H1 (cell line): ENCODE measurements at regions not wholly inside any gene's neighbourhood (a gene's known extent, or its start where the extent isn't known, plus 50 kb on each side); places are given as distances from the start of the nearest gene placed in this dataset.

Experiments
- CTCF ChIA-PET: fragments of 300-600 bp; sonication (Branson Sonifier 250); formaldehyde crosslinking; loops from one replicate; lab custom pipeline; 2021; ENCODE audit not compliant: partially characterized antibody; lab: Charles Lee
- POLR2A ChIA-PET: fragments of 300-600 bp; sonication (Branson Sonifier 250); formaldehyde crosslinking; loops from one replicate; lab custom pipeline; 2021; ENCODE audit warnings: inconsistent platforms; ENCODE audit not compliant: partially characterized antibody; lab: Charles Lee
- DNase-seq, 2 experiments: peaks; one replicate each; pipeline versions ENCODE4 v3.0.0 to v3.0.0-alpha.2; 2010 to 2022; ENCODE audit warnings: low spot score in 2 of 2, low read depth in 1 of 2, mixed read lengths in 1 of 2
- FAIRE-seq: peaks from 2 replicates; lab custom pipeline; 2011; peaks lifted over from hg19 to GRCh38; lab: Jason Lieb, UNC
- H2AFZ ChIP-seq: 2 replicates; pipeline ENCODE4 v1.8.1; 2012; ENCODE audit warnings: low read length, inconsistent platforms
- H2AK5ac ChIP-seq: 2 replicates; pipeline ENCODE4 v1.6.1; 2013; ENCODE audit warnings: low read depth, low read length
- H2BK120ac ChIP-seq: replicated peaks from 2 replicates; pipeline ENCODE3; 2013; ENCODE audit warnings: low read depth, low read length, inconsistent platforms
- H2BK12ac ChIP-seq: 2 replicates; pipeline ENCODE4 v1.6.1; 2013; ENCODE audit warnings: low read depth, low read length
- H2BK15ac ChIP-seq: 2 replicates; pipeline ENCODE4 v1.6.1; 2013; ENCODE audit warnings: low read length
- H2BK20ac ChIP-seq: 2 replicates; pipeline ENCODE4 v1.6.1; 2013; ENCODE audit warnings: low read length
- H2BK5ac ChIP-seq: 2 replicates; pipeline ENCODE4 v1.6.1; 2013; ENCODE audit warnings: low read depth, low read length
- H3K14ac ChIP-seq: 2 replicates; pipeline ENCODE4 v1.6.1; 2013; ENCODE audit warnings: inconsistent platforms; ENCODE audit not compliant: insufficient read length
- H3K18ac ChIP-seq: 2 replicates; pipeline ENCODE4 v1.6.1; 2013; ENCODE audit warnings: low read length; ENCODE audit errors: extremely low read depth
- H3K23ac ChIP-seq: 2 replicates; pipeline ENCODE4 v1.6.1; 2013; ENCODE audit warnings: inconsistent platforms; ENCODE audit not compliant: insufficient read length
- H3K23me2 ChIP-seq: 2 replicates; pipeline ENCODE4 v1.6.1; 2013; ENCODE audit warnings: low read depth, low read length
- H3K27ac ChIP-seq: 2 replicates; pipeline ENCODE4 v1.6.1; 2011; ENCODE audit warnings: low read depth, low read length, inconsistent platforms
- H3K27me3 ChIP-seq, 4 experiments: replicated peaks in 1 of 4; 1 replicate in 1 of 4; 2 replicates in 3 of 4; pipeline versions ENCODE4 v1.6.1 to v1.8.1; 2011 to 2013; ENCODE audit warnings: low read length in 3 of 4, mild to moderate bottlenecking in 3 of 4, inconsistent platforms in 2 of 4, mixed read lengths in 2 of 4, moderate library complexity in 1 of 4; ENCODE audit not compliant: control insufficient read depth in 3 of 4, insufficient read depth in 3 of 4; ENCODE audit errors: extremely low read depth in 1 of 4
- H3K36me3 ChIP-seq, 4 experiments: 2 replicates each; pipeline versions ENCODE4 v1.6.1 to v1.8.1; 2011 to 2013; ENCODE audit warnings: mild to moderate bottlenecking in 4 of 4, low read length in 3 of 4, moderate library complexity in 2 of 4, control low read depth in 1 of 4, inconsistent platforms in 1 of 4; ENCODE audit not compliant: insufficient read depth in 4 of 4, control insufficient read depth in 2 of 4
- H3K4ac ChIP-seq: replicated peaks from 2 replicates; pipeline ENCODE3; 2013; ENCODE audit warnings: low read length, low read depth, mixed read lengths, inconsistent platforms; ENCODE audit not compliant: insufficient read length
- H3K4me1 ChIP-seq, 4 experiments: replicated peaks in 1 of 4; 1 replicate in 1 of 4; 2 replicates in 3 of 4; pipeline versions ENCODE4 v1.6.1 to v1.8.1; 2011 to 2013; ENCODE audit warnings: low read length in 3 of 4, inconsistent platforms in 2 of 4, mixed read lengths in 1 of 4; ENCODE audit not compliant: insufficient read depth in 4 of 4, control insufficient read depth in 3 of 4
- H3K4me2 ChIP-seq, 2 experiments: 2 replicates each; pipeline versions ENCODE4 v1.6.1 to v1.8.1; 2011 to 2013; ENCODE audit warnings: low read depth in 2 of 2, low read length in 2 of 2, control low read depth in 1 of 2, inconsistent platforms in 1 of 2, mild to moderate bottlenecking in 1 of 2; ENCODE audit not compliant: insufficient read depth in 1 of 2
- H3K4me3 ChIP-seq, 4 experiments: fragments of 200-600, 300-600 bp in 1 of 4; sonication (generic), shearing (Covaris generic), sonication (Bioruptor Twin) in 1 of 4; 2 replicates each; pipeline versions ENCODE4 v1.5.1 to v1.8.1; 2011 to 2016; ENCODE audit warnings: low read length in 4 of 4, low read depth in 3 of 4, control low read depth in 2 of 4, inconsistent platforms in 2 of 4, mild to moderate bottlenecking in 2 of 4, mixed read lengths in 1 of 4, moderate library complexity in 1 of 4; ENCODE audit not compliant: insufficient read depth in 2 of 4; ENCODE audit errors: extremely low read depth in 1 of 4
- H3K56ac ChIP-seq: replicated peaks from 2 replicates; pipeline ENCODE3; 2013; ENCODE audit warnings: low read depth, mild to moderate bottlenecking, mixed read lengths, low read length, inconsistent platforms; ENCODE audit not compliant: insufficient read length
- H3K79me1 ChIP-seq: 2 replicates; pipeline ENCODE4 v1.6.1; 2013; ENCODE audit warnings: low read depth, low read length, control low read depth
- H3K79me2 ChIP-seq, 2 experiments: 2 replicates each; pipeline versions ENCODE4 v1.6.1 to v1.8.1; 2012 to 2013; ENCODE audit warnings: low read length in 2 of 2, mild to moderate bottlenecking in 2 of 2, inconsistent platforms in 1 of 2; ENCODE audit not compliant: insufficient read depth in 2 of 2, control insufficient read depth in 1 of 2
- H3K9ac ChIP-seq, 4 experiments: replicated peaks in 1 of 4; 1 replicate in 1 of 4; 2 replicates in 3 of 4; pipeline versions ENCODE4 v1.6.1 to v1.8.1; 2011 to 2013; ENCODE audit warnings: low read depth in 3 of 4, low read length in 3 of 4, control low read depth in 2 of 4, mild to moderate bottlenecking in 2 of 4, moderate library complexity in 2 of 4, inconsistent platforms in 1 of 4; ENCODE audit errors: extremely low read depth in 1 of 4
- H3K9me3 ChIP-seq, 2 experiments: 2 replicates each; pipeline versions ENCODE4 v1.6.1 to v1.8.1; 2012 to 2013; ENCODE audit warnings: mild to moderate bottlenecking in 2 of 2, moderate library complexity in 2 of 2, control low read depth in 1 of 2, inconsistent platforms in 1 of 2, low read depth in 1 of 2, low read length in 1 of 2, mixed read lengths in 1 of 2; ENCODE audit not compliant: insufficient read depth in 2 of 2
- H4K20me1 ChIP-seq, 2 experiments: replicated peaks in 1 of 2; 2 replicates each; pipeline versions ENCODE3 to v1.8.1; 2011 to 2013; ENCODE audit warnings: inconsistent platforms in 2 of 2, low read length in 2 of 2, mild to moderate bottlenecking in 1 of 2; ENCODE audit not compliant: insufficient read depth in 2 of 2, control insufficient read depth in 1 of 2
- H4K5ac ChIP-seq: 2 replicates; pipeline ENCODE4 v1.6.1; 2013; ENCODE audit warnings: low read length, low read depth, mixed read lengths, inconsistent platforms; ENCODE audit not compliant: insufficient read length
- H4K8ac ChIP-seq: 2 replicates; pipeline ENCODE4 v1.8.0; 2013; ENCODE audit warnings: mild to moderate bottlenecking, moderate library complexity, low read length, inconsistent platforms; ENCODE audit not compliant: insufficient read depth; ENCODE audit errors: extremely low read depth
- H4K91ac ChIP-seq: replicated peaks from 2 replicates; pipeline ENCODE3; 2013; ENCODE audit warnings: low read length, mixed read lengths, inconsistent platforms; ENCODE audit not compliant: insufficient read length
- ASH2L ChIP-seq: fragments of 200-600, 300-600 bp; sonication (generic); IDR thresholded peaks from one replicate; pipeline ENCODE4 v1.7.1; 2017; ENCODE audit warnings: low read length
- BACH1 ChIP-seq: IDR thresholded peaks from 2 replicates; pipeline ENCODE4 v1.6.1; 2012; ENCODE audit warnings: low read length, improper control_type of control experiment
- BCL11A ChIP-seq, 2 experiments: IDR thresholded peaks; one replicate each; pipeline ENCODE4 v1.6.1; 2011; ENCODE audit warnings: low read depth in 2 of 2, low read length in 2 of 2, mild to moderate bottlenecking in 2 of 2
- JUND ChIP-seq: IDR thresholded peaks from 2 replicates; pipeline ENCODE4 v1.6.1; 2011; ENCODE audit warnings: mild to moderate bottlenecking, improper control_type of control experiment, low read length
- POLR2A ChIP-seq, 2 experiments: IDR thresholded peaks; 1 replicate in 1 of 2; 2 replicates in 1 of 2; pipeline ENCODE4 v1.6.1; 2011; ENCODE audit warnings: low read depth in 2 of 2, low read length in 2 of 2, mild to moderate bottlenecking in 2 of 2; ENCODE audit errors: control extremely low read depth in 1 of 2
- SP1 ChIP-seq: IDR thresholded peaks from 2 replicates; pipeline ENCODE4 v1.6.1; 2011; ENCODE audit warnings: low read depth, low read length
- WGBS, 2 experiments: shearing (Covaris generic) in 1 of 2; methylation state at CpG; one replicate each; pipeline versions ENCODE4 v1.1.6 to v1.1.7; 2013 to 2015; ENCODE audit warnings: low lambda C conversion rate in 2 of 2, mixed read lengths in 2 of 2, inconsistent platforms in 1 of 2, low coverage in 1 of 2, missing lambda C conversion rate in 1 of 2; ENCODE audit not compliant: insufficient replicate concordance in 2 of 2, insufficient coverage in 1 of 2, insufficient read length in 1 of 2; ENCODE audit errors: extremely low coverage in 1 of 2, missing lambda C conversion rate in 1 of 2; 5-methylcytosine and 5-hydroxymethylcytosine counted together

- Histone ChIP-seq H2BK120ac (no peak overlapping the region), H4K8ac (no peak overlapping the region), H3K23ac (no peak overlapping the region), H2AK5ac (no peak overlapping the region), H3K36me3 (no peaks in the 10 kb centered on the region), H4K5ac (no peak overlapping the region), H3K56ac (no peak overlapping the region), H3K4me2 (no peak overlapping the region), H3K9me3 (peaks cover 0 to 3% of the 10 kb centered on the region in 2 experiments; a peak in 1 of 4 replicates), H3K14ac (no peak overlapping the region), H3K27me3 (no peaks in the 10 kb centered on the region), H2BK15ac (no peak overlapping the region), H3K79me1 (no peaks in the 10 kb centered on the region), H3K79me2 (no peaks in the 10 kb centered on the region), H2BK12ac (no peak overlapping the region), H3K4me3 (no peak overlapping the region), H2BK20ac (no peak overlapping the region), H4K20me1 (no peaks in the 10 kb centered on the region), H3K9ac (no peak overlapping the region), H3K4ac (no peak overlapping the region), H3K4me1 (no peaks in the 10 kb centered on the region), H2AFZ (no peak overlapping the region), H4K91ac (no peak overlapping the region), H2BK5ac (no peak overlapping the region), H3K18ac (no peak overlapping the region), H3K27ac (no peak overlapping the region), H3K23me2 (no peaks in the 10 kb centered on the region)
- FAIRE-seq (no peak), DNase-seq (no peak)
- ChIA-PET CTCF (no interaction called here), POLR2A (no interaction called here)
- TF ChIP-seq BCL11A (IDR thresholded peaks at IDR 0.05; ENCODE audit: low read depth in 2 of 2, low read length in 2 of 2), result no peak
- no peak for TF ChIP-seq SP1
- no peak for TF ChIP-seq JUND
- no peak for TF ChIP-seq POLR2A (IDR thresholded peaks at IDR 0.05; ENCODE audit: control extremely low read depth in 1 of 2, low read depth in 2 of 2, low read length in 2 of 2)
- no peak for TF ChIP-seq BACH1
- TF ChIP-seq ASH2L, result no peak
- 100% methylated on average over 2 of the region's 3 CpGs; no CpG with 5 or more reads in 1 of the 2 experiments for WGBS, 2 experiments
Observed at GRCh38 chrX:128216364-128216763, 164.2 kb upstream of the ACTRT1 start.
